GM12874 (cell line): ENCODE measurements at regions not wholly inside any gene's neighbourhood (a gene's known extent, or its start where the extent isn't known, plus 50 kb on each side); places are given as distances from the start of the nearest gene placed in this dataset.

ENCODE experiments used
- TF ChIP-seq, protein P1 (sequence below): IDR thresholded peaks from 2 replicates; pipeline ENCODE4 v1.5.1; 2011; ENCODE audit warnings: low read depth, mild to moderate bottlenecking, control low read depth, low read length, moderate library complexity; ENCODE audit not compliant: insufficient read depth

DNA sequence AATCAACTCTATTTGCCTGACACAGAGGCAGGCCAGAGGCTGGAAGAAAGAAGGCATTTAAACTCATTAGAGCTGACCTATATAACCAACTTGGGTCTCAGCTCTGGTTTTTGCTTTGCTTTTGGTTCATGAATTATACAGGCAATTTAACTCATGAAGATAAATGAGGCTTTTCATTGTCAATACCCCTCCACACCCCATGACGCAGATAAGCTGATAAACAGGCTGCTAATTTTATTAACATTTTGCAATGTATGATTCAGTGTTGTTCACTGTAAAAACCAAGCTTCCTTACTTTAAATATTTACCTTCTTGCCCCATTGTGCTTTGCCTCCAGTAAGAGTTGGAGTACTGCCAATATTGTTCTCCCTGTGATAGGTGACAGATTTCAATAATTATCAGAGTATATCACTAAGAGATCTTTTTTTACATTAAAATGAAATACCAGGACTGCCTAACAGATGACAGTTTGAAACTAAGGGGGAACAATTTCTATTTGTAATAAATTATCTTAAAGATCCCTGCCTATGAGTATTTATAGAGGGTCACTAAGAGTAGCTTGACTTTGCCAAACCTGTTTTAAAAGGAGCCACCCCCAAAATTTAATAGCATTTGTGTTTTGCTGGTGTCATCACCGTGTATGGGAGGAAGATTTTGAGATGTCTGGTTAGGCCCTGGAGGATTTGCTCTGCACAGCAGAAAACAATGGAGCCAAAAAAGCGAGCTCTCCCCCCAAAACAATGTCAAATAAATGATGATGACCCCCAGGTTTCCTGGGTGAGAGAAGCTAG lies 472.7 kb upstream of the NBEA start:
- TF ChIP-seq, protein P1, sequence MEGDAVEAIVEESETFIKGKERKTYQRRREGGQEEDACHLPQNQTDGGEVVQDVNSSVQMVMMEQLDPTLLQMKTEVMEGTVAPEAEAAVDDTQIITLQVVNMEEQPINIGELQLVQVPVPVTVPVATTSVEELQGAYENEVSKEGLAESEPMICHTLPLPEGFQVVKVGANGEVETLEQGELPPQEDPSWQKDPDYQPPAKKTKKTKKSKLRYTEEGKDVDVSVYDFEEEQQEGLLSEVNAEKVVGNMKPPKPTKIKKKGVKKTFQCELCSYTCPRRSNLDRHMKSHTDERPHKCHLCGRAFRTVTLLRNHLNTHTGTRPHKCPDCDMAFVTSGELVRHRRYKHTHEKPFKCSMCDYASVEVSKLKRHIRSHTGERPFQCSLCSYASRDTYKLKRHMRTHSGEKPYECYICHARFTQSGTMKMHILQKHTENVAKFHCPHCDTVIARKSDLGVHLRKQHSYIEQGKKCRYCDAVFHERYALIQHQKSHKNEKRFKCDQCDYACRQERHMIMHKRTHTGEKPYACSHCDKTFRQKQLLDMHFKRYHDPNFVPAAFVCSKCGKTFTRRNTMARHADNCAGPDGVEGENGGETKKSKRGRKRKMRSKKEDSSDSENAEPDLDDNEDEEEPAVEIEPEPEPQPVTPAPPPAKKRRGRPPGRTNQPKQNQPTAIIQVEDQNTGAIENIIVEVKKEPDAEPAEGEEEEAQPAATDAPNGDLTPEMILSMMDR = no peak

DNA sequence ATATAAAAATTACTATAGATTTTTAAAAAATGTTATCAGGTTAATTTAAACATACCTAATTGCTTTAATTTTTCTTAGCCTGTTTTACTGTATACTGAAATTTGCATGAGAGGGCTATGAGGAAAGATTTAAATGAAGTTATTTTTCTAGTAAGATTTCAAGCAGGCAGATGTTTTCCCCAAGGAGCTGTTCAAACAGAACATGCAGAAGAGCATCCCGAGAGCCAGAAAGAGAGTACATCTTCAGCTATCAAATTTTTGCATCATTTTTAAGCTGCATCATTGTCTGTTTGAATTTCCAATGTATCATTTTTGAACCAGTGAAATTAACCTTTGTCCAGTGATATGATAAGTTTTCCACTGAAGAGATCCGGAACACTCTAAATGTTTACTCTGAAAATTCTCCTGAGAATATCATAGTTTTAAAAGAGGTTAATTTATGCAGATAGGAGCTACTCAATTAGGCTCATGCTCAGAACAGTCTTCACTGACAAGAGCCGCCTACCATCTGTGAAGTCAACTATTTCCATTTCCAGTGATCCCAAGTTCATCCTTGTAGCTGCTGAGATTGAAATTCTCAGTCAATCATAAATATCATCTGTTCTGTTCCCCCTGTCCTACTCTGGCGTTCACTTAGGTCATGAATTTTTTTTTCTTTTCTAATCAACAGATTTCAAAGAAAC lies 467.7 kb upstream of the NBEA start:
- TF ChIP-seq, protein P1 = no peak

DNA sequence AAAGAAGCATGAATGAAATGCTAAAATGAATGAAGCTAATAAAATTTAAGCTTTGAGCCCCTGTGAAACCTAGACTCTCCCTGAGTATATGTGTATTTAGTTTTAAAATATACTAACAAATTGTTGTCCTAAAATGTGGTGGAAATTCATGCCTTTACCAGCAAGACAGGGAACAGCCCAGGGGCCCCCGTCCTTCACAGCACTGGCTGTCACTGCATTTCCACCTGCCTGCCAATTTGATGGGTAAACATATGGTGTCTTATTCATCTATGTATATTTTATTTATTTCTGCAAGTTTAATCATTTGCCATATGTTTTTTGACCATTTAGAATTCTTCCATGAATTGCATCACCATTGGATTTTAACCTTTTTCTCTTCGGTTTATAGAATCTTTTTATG lies 463.7 kb upstream of the NBEA start:
- TF ChIP-seq, protein P1 = no peak

DNA sequence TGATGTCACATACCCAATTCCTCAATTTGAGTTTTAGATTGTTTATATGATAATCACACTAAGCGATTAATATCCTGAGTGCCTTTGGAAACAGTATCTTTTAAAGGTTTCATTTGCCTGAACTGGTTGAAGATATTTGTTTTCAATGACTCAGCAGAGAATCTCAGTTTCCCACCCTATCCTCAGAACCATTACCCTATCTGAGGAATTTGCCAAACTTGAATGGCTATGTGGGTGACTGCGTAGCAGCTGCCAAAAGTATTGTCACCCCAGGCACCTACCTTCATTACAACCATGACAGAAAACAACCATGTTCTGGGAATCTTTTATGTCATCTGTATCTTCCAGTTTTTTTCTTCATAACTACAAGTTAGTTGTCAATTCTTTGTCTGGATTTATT lies 440.1 kb upstream of the NBEA start:
- TF ChIP-seq, protein P1 = no peak

DNA sequence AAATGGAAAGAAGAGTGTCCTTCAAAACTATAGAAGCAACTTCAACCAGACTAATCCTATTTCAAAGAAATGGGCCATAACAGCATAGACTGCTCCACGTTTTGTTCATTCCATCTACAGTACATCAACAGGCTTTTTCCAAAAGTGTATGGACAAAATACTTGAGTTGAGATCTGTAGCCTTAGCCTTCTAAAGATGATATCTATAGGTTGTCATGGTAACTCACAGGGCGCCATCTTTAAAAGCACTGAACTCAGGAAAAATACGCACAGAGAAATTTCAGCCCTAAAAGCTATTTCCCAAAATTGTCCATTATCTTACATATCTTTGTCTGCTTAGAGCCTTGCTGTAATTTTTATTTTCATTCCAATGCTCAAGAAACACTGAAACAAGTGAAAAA lies 439.4 kb upstream of the NBEA start:
- TF ChIP-seq, protein P1 = no peak

DNA sequence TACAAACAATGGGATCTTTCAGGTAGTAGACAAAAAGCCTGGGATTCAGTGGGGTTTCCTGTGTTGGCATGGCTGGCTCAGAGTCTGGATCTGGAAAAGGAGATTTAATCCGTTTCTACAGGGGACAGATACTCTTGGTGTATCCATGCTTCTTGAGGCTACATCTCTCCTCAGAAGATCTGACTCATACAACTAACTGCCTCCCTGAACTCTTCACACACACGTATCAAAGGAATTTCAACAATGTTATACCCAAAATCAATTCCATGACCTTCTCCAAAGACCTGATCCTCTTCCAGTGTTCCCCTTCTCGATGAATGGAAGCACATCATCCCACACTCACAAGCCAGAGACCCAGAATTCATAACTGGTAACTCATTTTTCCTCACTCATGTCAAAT lies 435.3 kb upstream of the NBEA start:
- TF ChIP-seq, protein P1 = no peak

DNA sequence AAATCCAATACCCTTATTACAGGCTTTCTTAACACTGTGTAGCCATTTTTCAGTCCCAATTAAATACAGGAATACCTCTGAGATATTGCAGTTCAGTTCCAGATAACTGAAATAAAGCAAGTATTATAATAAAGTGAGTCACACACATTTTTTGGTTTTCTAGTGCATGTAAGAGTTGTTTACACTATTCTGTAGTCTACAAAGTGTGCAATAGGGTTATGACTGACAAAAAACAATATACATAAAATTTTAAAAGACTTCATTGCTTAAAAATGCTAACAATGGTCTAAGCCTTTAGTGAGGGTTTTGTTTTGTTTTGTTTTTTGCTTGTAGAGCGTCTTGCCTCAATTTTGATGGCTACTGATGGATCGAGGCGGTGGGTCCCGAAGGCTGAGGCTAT lies 434.4 kb upstream of the NBEA start:
- TF ChIP-seq, protein P1 = no peak
